ENCODE measurements at regions not wholly inside any gene's neighbourhood (a gene's known extent, or its start where the extent isn't known, plus 50 kb on each side); places are given as distances from the start of the nearest gene placed in this dataset.

GRCh38 chr9:75408391-75408790 lies 320.1 kb downstream of the OSTF1 start:
- DNase-seq (ENCODE audit: low read depth, low spot score): no peak

GRCh38 chr9:75410405-75410804 lies 322.1 kb downstream of the OSTF1 start:
- no peak for DNase-seq (ENCODE audit: low read depth, low spot score)

DNA sequence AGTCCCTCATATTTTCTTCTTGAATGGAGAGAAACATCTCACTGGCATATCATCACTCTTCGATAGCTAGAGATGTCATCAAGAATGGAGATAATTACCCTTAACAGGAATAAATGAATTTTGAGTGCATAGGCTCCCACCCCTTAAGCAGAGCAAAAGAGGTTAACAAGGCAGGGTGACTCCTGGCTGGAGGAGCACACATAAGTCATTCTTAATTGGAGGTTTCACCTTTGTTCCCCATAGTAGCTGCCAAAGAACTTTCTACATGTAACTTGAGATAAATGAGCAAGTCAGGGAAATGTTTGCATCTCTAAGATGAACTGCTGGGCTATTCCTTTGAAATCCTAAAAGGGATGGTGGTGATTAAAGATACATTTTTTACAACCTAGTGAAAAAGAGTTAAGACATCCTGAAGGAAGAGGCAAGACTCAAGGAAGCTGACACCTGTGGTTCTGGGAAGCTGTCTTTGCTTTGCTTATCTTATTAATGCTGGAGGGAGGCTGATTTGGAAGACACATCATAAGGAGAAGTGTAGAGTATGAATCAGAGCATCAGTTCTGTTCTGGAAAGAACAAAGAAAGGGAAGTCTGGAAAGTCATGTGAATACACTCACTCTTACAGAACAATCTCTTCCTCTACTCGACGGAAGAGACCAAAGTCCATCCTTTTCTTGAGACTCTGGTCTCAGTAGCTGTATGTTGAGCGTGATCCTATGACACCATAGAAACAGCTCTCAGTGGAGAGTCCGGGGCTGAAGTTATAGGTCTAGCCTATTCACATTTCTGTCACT lies 326.3 kb downstream of the OSTF1 start:
- no peak for DNase-seq (ENCODE audit: low read depth, low spot score)

DNA sequence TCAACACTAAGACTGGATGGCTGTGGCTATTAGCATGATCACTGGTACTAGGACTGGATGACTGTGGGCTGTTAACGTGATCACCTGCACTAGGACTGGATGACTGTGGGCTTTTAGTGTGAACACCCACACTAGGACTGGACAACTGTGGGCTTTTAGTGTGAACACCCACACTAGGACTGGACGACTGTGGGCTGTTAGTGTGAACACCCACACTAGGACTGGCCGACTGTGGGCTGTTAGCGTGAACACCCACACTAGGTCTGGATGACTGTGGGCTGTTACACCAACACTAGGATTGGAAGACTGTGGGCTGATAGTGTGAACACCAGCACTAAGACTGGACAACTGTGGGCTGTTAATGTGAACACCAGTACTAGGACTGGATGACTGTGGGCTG lies 329.2 kb downstream of the OSTF1 start:
- DNase-seq (ENCODE audit: low read depth, low spot score): no peak

DNA sequence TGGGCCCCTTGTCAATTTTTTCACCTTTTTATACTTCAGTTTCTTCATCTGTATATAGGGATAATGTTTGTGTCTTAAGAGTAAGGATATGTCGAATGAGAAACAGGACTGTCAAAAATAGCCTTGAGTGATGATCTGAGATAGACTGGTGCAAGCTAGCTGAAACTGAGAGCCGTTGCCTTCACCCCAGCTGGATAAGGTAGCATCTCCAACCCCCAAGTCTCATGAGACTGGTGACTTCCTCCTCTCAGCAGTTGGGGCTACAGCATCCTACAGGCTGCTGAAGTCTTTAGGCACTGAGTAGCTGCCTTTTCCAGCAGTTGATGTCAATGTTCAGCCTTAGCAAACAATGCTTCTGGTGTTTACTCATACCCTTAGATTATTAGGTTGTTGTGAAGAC lies 330.2 kb downstream of the OSTF1 start:
- DNase-seq (ENCODE audit: low read depth, low spot score): no peak

- no peak for DNase-seq (ENCODE audit: low read depth, low spot score)
Measured at GRCh38 chr9:75422944-75423522, 334.7 kb downstream of the OSTF1 start.

- no peak for DNase-seq (ENCODE audit: low read depth, low spot score)
Measured at GRCh38 chr9:75429531-75430475, 341.5 kb downstream of the OSTF1 start.

GRCh38 chr9:75431375-75431774 lies 343.1 kb downstream of the OSTF1 start:
- no peak for DNase-seq (ENCODE audit: low read depth, low spot score)

- no peak for DNase-seq (ENCODE audit: low read depth, low spot score)
Measured at GRCh38 chr9:75432386-75432785, 344.1 kb downstream of the OSTF1 start.

GRCh38 chr9:75432888-75433287 lies 344.6 kb downstream of the OSTF1 start:
- no peak for DNase-seq (ENCODE audit: low read depth, low spot score)

GRCh38 chr9:75438716-75439115 lies 350.4 kb downstream of the OSTF1 start:
- DNase-seq (ENCODE audit: low read depth, low spot score): no peak

GRCh38 chr9:75440914-75441313 lies 352.6 kb downstream of the OSTF1 start:
- no peak for DNase-seq (ENCODE audit: low read depth, low spot score)

GRCh38 chr9:75445144-75445543 lies 356.8 kb downstream of the OSTF1 start:
- no peak for DNase-seq (ENCODE audit: low read depth, low spot score)

DNA sequence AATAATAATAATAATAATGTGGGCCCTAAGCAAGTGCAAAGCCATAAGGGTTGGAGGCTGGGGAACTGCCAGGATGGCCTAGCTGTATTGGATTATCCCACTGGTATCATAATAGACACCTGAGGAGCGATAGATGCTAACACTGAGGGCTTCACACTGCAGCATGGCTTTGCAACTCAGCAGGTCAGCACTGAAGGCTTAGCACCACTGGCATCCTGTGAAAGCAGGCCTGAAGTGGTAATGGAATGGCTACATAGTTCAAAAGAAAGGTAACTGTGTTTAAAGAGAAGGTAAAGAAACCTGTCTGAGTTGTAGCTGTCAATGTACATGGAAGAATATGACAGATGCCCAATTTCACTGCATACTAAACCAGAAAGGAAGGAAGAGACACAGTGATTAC lies 359.0 kb downstream of the OSTF1 start:
- no peak for DNase-seq (ENCODE audit: low read depth, low spot score)

- DNase-seq (ENCODE audit: low read depth, low spot score): no peak
Measured at GRCh38 chr9:75448281-75448680, 360.0 kb downstream of the OSTF1 start.

DNA sequence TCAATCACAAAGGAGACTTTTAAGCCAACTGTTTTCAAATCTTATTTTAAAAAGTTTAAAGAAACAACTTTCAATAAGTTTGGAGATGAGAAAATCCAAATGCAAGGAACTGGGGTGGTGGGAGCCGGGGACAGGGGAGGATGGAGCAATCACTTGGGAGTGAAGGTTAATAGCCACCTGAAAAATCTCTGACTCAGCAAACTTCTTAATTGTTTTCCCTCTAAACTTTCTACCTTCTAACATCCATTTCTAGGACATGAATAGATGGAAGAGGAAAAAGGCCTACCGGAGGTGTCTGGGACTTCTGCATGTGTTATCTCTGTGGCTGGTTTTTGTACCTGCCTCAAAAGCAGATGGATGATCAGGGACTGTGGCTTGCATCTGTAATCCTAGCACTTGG lies 360.6 kb downstream of the OSTF1 start:
- DNase-seq (ENCODE audit: low read depth, low spot score): no peak

GRCh38 chr9:75451045-75451444 lies 362.7 kb downstream of the OSTF1 start:
- DNase-seq (ENCODE audit: low read depth, low spot score): no peak

DNA sequence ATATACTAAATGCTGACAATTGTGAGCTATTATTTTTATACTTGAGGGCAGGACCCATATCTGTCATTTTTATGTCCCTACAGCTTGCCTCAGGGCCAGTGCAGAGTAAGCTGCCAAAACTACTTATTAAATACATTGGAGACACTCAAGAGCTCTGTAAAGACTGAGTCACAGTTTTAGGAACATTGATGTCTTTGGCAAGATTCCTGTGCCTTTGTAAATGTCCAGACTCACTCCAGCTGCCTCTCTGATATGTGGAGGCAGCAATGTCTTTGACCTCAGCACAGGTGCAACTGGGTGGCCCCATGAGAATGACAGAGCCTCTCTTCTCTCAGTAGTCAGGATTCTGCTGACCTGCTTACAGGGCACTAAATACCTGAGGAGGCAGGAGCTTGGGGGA lies 363.2 kb downstream of the OSTF1 start:
- no peak for DNase-seq (ENCODE audit: low read depth, low spot score)

DNA sequence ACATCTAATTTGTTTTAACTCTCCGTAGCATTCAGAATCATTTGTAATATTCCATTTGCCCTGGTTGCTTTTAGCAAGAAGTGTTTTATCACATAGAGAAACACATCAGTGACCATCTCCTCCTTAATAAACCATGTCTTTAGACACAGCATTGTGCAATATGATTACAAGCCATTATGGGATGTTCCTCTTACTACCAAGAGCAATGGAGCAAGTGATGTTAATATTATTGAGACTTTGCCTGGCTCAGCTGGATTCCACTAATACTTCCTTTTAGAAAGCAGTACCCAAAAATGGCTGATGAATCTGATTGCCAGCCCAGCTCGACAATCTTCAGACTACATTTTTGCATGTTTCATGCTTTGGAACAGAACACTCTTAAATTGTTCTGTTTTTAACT lies 364.2 kb downstream of the OSTF1 start:
- no peak for DNase-seq (ENCODE audit: low read depth, low spot score)

DNA sequence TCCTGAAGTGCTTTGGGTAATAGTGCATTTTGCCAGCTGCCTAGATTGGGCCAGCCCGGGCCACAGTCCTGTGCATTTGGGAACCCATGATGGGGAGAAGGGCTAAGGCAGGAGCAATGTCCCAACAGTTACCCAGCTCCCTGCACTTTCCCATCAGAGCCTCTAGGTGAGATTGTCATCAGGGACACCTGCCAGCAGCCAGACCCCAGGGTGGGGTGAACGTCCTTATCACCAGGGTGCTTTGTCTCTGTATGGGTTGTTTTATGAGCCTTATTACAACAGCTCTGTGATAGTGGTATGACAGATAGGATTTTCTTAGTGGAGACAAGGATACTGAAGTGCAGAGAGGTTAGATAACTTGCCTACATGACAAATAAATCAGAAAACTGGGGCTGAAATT lies 365.7 kb downstream of the OSTF1 start:
- DNase-seq (ENCODE audit: low read depth, low spot score): no peak

GRCh38 chr9:75454891-75455290 lies 366.6 kb downstream of the OSTF1 start:
- DNase-seq (ENCODE audit: low read depth, low spot score): no peak

- no peak for DNase-seq (ENCODE audit: low read depth, low spot score)
Measured at GRCh38 chr9:75455444-75455921, 367.2 kb downstream of the OSTF1 start.

All from brain pericyte (primary cell).